ENCODE measurements at regions not wholly inside any gene's neighbourhood (a gene's known extent, or its start where the extent isn't known, plus 50 kb on each side); places are given as distances from the start of the nearest gene placed in this dataset.

GRCh38 chr13:33466262-33466661 is 180.7 kb upstream of the STARD13 start:
- no peak for DNase-seq

- DNase-seq, result no peak
These were observed 182.0 kb upstream of the STARD13 start for GRCh38 chr13:33467556-33467955.

DNA sequence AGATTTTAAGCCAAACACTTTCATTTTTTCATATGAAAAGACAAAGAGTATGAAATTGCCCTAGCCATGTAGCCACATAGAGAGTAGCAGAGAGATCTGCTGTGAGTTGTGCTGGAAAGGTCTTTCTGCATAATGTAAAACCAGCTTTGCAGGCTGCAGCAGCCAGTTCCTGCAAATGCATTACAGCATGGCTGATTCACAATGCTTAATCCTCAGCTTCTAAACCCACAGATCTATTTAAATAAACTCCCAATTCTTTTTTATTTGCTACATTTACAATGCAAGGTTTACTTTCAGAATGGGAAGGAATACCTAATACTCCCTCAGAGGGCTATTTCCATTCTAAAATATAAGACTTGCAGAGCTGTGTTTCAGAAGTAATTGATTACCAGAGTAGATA is 185.6 kb upstream of the STARD13 start:
- no peak for DNase-seq

- no peak for DNase-seq
These were observed 186.9 kb upstream of the STARD13 start for GRCh38 chr13:33472446-33472845.

DNA sequence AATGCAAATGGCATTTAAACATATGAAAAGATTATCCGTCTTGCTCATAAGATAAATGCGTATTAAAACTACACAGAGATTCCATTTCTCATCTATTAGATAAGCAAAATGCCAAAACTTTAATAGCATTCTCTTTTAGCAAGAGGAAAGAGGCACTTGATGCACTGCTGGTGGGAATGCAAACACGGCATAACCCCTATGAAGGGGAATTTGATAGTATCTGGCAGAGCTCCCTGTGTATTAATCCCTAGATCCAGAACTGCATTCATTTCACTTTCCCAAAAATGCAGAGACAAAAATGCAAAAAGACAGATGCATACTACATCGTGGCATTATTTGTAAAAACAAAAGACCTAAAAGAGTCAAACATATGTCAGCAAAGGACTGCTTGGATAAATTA is 193.6 kb upstream of the STARD13 start:
- DNase-seq, result no peak

- no peak for DNase-seq
These were observed 195.0 kb upstream of the STARD13 start for GRCh38 chr13:33480561-33480960.

GRCh38 chr13:33483471-33483870 is 197.9 kb upstream of the STARD13 start:
- DNase-seq, result no peak

DNA sequence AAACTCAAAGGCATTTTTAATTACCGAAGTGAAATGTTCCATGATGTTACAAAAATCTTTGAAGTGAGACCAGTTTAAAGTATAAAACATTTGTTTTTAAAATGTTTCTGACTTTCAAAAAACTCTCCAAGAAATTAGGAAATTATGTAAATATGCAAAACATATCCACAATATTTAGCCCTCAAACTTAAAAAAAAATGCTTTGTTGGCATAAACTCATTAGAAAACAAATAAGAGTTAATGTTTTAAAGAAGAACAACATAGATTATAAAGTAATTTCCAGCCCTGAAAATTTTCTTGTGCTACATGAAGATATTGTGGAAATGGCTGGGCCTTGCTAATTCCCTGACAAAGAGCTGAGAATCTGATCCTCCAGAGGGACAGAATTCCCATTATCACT is 199.7 kb upstream of the STARD13 start:
- DNase-seq, result no peak

- peak in 13 of 56 donors; percentile 1 to 35 (median 3) for DNase-seq
These were observed 202.2 kb upstream of the STARD13 start for GRCh38 chr13:33487575-33488243.

DNA sequence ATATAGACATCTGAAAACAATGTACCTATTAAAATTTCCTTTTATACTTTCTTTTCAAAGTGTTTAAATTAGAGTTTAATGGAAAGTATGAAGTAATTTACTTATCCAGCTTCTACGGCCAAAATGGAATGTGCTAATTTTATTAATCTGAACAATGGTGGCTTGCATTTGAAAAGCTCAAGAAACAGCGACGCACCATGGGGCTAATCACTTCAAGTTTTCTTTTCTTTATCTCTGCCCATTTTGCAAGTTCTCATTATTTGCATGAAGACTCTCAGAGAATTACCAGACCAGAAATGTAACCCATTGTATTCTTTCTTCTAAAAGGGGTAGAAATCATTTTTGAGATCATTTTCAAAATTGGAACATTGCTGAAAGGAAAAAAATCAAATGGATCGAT is 204.0 kb upstream of the STARD13 start:
- no peak for DNase-seq

- DNase-seq, result peak in 22 of 56 donors; percentile 1 to 65 (median 20)
These were observed 205.1 kb upstream of the STARD13 start for GRCh38 chr13:33490461-33491327.

DNA sequence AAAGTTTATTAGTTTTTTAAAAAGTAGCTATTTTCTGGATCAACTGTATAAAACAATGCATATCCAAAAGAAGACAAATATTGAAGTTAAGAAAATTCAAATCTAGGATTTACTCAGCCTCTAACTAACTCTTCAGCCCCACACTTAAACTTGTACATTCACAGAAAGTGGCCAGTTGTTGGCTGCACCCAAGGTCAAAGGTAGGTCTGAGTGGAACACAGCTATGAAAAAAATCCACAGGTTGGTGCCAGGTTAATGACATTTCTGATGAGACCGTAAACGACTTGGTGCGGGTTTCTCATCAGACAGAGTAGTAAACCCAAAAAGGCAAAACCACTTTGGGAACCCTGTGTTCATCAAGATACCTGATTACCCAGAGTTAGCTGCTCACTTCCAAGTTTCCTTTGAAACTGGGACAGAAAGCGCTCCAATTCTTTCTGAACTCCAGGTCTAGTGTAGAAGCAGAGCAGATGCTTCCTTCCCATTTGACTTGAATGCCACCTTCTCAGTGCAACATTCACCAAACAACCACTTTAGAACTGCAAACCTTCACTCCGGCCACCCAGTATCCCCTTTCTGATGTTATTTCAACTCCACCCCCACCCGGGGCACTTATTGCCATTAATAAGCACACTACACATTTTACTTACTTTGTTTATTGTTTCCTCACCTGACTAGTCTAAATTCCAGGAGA is 208.3 kb upstream of the STARD13 start:
- no peak for DNase-seq

DNA sequence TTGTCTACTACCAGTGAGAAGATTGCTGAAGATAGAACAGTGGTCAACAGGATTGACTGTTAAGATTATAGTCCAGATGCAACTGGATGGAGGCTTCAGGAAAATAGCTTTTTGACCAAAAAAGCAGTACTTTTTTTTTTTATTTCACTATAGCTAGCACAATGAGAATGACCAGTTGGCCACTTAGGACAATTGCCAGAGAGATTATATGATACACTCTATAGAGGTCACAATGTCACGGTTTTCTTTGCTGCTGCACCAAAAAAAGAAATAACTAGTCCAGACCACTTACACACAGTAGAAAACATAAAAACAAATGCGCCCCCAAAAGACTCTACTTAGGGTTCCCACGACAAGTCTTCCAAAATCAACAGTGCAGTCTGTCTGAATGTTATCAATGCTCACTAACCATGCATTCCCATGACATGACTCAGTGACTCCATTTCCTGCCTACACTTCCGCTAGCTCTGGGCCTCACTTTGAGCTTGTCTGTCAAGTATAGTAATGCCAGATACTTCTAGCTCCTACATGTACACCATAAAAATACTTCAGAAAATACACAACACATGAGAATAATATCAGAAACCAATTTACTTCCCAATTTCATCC is 209.1 kb upstream of the STARD13 start:
- no peak for DNase-seq

GRCh38 chr13:33496336-33496735 is 210.8 kb upstream of the STARD13 start:
- no peak for DNase-seq

GRCh38 chr13:33497146-33497845 is 211.7 kb upstream of the STARD13 start:
- DNase-seq, result no peak

DNA sequence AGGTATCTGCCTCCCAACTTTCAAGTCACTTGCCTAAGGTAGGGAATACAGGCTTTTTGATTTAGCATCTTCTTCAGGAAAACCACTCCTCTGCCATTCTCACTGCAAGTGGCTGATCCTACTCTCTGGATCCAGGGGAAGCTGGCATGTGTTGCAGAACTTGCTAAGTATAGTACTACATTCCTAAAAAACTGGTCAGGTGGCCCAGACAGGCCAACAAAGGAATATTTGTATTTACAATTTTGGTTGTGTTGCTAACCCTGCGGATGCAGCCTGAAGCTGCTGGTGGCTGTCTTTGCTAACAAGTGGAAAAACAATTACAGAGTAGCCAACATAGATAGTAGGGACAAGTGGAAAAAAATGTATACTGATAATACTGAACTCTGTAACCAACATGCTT is 222.5 kb upstream of the STARD13 start:
- no peak for DNase-seq

- peak in 12 of 56 donors; percentile 0 to 34 (median 7) for DNase-seq
These were observed 224.2 kb upstream of the STARD13 start for GRCh38 chr13:33509642-33510229.

- no peak for DNase-seq
These were observed 224.9 kb upstream of the STARD13 start for GRCh38 chr13:33510350-33510970.

DNA sequence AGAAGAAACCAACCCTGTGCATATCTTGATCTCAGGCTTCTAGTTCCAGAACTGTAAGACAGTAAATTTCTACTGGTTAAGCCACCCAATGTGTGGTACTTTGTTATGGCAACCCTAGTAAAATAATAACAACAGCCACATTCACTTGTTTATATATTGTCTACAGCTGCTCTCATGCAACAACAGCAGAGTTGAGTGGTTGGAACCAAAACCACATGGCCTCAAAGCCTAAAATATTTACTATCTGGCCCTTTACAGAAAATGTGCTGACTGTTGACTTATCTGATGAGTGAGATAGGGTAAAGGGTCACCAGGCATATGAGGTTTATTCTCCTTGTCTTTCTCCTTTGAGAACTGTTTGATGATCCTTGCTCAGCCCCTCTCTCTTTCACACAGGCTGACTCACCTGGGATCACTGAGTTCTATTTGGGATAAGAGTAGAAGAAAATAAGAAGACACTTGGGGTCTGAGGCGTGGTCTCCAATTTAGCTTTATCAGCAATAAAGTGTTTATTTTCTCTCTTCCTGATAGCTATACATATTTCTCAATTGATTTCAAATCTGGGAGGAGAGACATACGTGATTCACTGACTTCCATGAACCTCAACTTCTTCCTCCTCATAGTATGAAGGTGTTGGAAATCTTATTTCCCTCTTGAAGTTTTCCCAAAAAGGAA is 227.5 kb upstream of the STARD13 start:
- DNase-seq, result no peak

DNA sequence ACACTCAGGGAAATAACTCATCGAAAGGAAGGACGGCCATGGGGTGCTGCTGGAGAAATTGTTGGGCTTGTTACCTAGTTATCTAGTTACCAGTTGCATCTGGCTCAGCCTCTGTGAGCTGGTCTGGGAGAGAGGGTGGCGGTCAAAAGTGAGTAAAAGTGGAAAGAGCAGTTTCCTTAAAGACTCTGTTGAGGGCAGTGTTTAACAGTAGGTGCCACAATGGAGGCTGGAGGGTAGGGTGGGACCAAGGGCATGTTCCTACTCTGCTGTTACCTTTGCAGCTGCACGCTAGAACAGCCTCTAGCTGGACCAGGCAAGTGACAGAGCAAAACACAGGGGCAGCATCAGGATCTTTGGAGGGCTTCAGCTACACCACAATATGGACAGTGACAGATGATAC is 228.8 kb upstream of the STARD13 start:
- no peak for DNase-seq
